GM12878 (cell line): ENCODE measurements at regions not wholly inside any gene's neighbourhood (a gene's known extent, or its start where the extent isn't known, plus 50 kb on each side); places are given as distances from the start of the nearest gene placed in this dataset.

ENCODE experiments used
- ATAC-seq: fragments of 200-7000 bp; cut with Tn5 transposase; 3 replicates; pipeline ENCODE4 v1.9.1; 2020; ENCODE audit warnings: mild to moderate bottlenecking, moderate library complexity
- BruUV-seq: library from RNA; stranded (reverse); fragments of 400-500 nt; replicated peaks from 2 replicates; lab custom pipeline; 2021; lab: Mats Ljungman, UMichigan
- CTCF ChIA-PET: fragments of 300-600 bp; sonication (Branson Sonifier 250); formaldehyde crosslinking; extraction: SDS; loops from one replicate; lab custom pipeline; 2021; ENCODE audit warnings: inconsistent platforms; lab: Yijun Ruan, JAX
- POLR2A ChIA-PET: fragments of 350-600 bp; formaldehyde crosslinking; extraction: SDS; loops from one replicate; lab custom pipeline; 2021; ENCODE audit warnings: inconsistent platforms; lab: Charles Lee
- RAD21 ChIA-PET: fragments of 300-600 bp; sonication (Branson Sonifier 250); formaldehyde crosslinking; loops from one replicate; lab custom pipeline; 2023; ENCODE audit warnings: antibody characterized with exemption; ENCODE audit not compliant: unreplicated experiment; lab: Charles Lee
- SMC1A ChIA-PET: fragments of 300-600 bp; sonication (Branson Sonifier 250); formaldehyde crosslinking; loops from one replicate; lab custom pipeline; 2023; ENCODE audit not compliant: unreplicated experiment, uncharacterized antibody; lab: Charles Lee
- DNase-seq: peaks from one replicate; pipeline ENCODE4 v3.0.0-alpha.2; 2011; ENCODE audit warnings: low read depth, low spot score
- FAIRE-seq: peaks from 3 replicates; lab custom pipeline; 2011; peaks lifted over from hg19 to GRCh38; lab: Jason Lieb, UNC
- H2AFZ ChIP-seq: 2 replicates; pipeline ENCODE4 v1.6.0; 2011; ENCODE audit warnings: low read depth, low read length, control low read depth; ENCODE audit not compliant: control insufficient read depth
- H3K27ac ChIP-seq: 2 replicates; pipeline ENCODE4 v1.5.1; 2011; ENCODE audit warnings: control low read depth; ENCODE audit not compliant: control insufficient read depth, insufficient read depth
- H3K27me3 ChIP-seq, 2 experiments: replicated peaks in 1 of 2; 2 replicates each; pipeline versions ENCODE4 v1.6.0 to v1.6.1; 2011; ENCODE audit warnings: low read length in 1 of 2; ENCODE audit not compliant: control insufficient read depth in 2 of 2, insufficient read depth in 2 of 2
- H3K36me3 ChIP-seq, 2 experiments: 2 replicates each; pipeline ENCODE4 v1.5.1; 2011; ENCODE audit warnings: low read length in 1 of 2; ENCODE audit not compliant: control insufficient read depth in 2 of 2, insufficient read depth in 2 of 2
- H3K4me1 ChIP-seq: 2 replicates; pipeline ENCODE4 v1.6.1; 2011; ENCODE audit warnings: mild to moderate bottlenecking, low read length, moderate library complexity, mixed read lengths; ENCODE audit not compliant: control insufficient read depth, insufficient read depth
- H3K4me2 ChIP-seq: 2 replicates; pipeline ENCODE4 v1.6.0; 2011; ENCODE audit warnings: control low read depth; ENCODE audit not compliant: control insufficient read depth, insufficient read depth
- H3K4me3 ChIP-seq: fragments of 200-600 bp; sonication (generic); 2 replicates; pipeline ENCODE4 v1.5.1; 2016
- H3K79me2 ChIP-seq: 2 replicates; pipeline ENCODE4 v1.6.0; 2011; ENCODE audit warnings: low read length; ENCODE audit not compliant: control insufficient read depth, insufficient read depth
- H3K9ac ChIP-seq: 2 replicates; pipeline ENCODE4 v1.8.0; 2011; ENCODE audit warnings: low read length, control low read depth, mixed read lengths; ENCODE audit not compliant: control insufficient read depth, insufficient read depth
- H3K9me3 ChIP-seq: replicated peaks from 3 replicates; pipeline ENCODE4 v1.5.1; 2011; ENCODE audit warnings: mild to moderate bottlenecking, low read length; ENCODE audit not compliant: control insufficient read depth, insufficient read depth
- H4K20me1 ChIP-seq: 2 replicates; pipeline ENCODE4 v1.6.0; 2011; ENCODE audit not compliant: control insufficient read depth, insufficient read depth
- BCL11A ChIP-seq: IDR thresholded peaks from 2 replicates; pipeline ENCODE4 v1.6.1; 2011; ENCODE audit warnings: low read depth, low read length
- BHLHE40 ChIP-seq, 2 experiments: fragments of 450-650 bp in 1 of 2; IDR thresholded peaks; 2 replicates each; pipeline ENCODE4 v1.6.1; 2011 to 2017; ENCODE audit warnings: low read depth in 2 of 2, borderline replicate concordance in 1 of 2, improper control_type of control experiment in 1 of 2, low read length in 1 of 2, mild to moderate bottlenecking in 1 of 2
- CBFB ChIP-seq: IDR thresholded peaks from 2 replicates; pipeline ENCODE4 v1.6.1; 2016; ENCODE audit warnings: antibody characterized with exemption, low read depth
- EED ChIP-seq: sonication (generic); IDR thresholded peaks from 2 replicates; pipeline ENCODE4 v1.6.1; 2016; ENCODE audit warnings: antibody characterized with exemption, low read depth
- EGR1 ChIP-seq, 2 experiments: IDR thresholded peaks; 1 replicate in 1 of 2; 2 replicates in 1 of 2; pipeline ENCODE4 v1.6.1; 2011 to 2012; ENCODE audit warnings: low read depth in 2 of 2, low read length in 2 of 2, borderline replicate concordance in 1 of 2, mild to moderate bottlenecking in 1 of 2, moderate library complexity in 1 of 2
- EP300 ChIP-seq, 2 experiments: fragments of 150-350 bp in 1 of 2; IDR thresholded peaks; 2 replicates each; pipeline ENCODE4 v1.6.1; 2011 to 2012; ENCODE audit warnings: low read depth in 2 of 2, low read length in 2 of 2, borderline replicate concordance in 1 of 2, improper control_type of control experiment in 1 of 2, inconsistent platforms in 1 of 2; ENCODE audit not compliant: control insufficient read depth in 1 of 2
- ETV6 ChIP-seq, 2 experiments: fragments of 450-650 bp in 1 of 2; IDR thresholded peaks in 1 of 2; conservative IDR thresholded peaks in 1 of 2; 2 replicates each; pipeline ENCODE4 v1.6.1; 2014; ENCODE audit warnings: antibody characterized with exemption in 1 of 2, borderline replicate concordance in 1 of 2, low read depth in 1 of 2, mild to moderate bottlenecking in 1 of 2, moderate library complexity in 1 of 2
- FOXM1 ChIP-seq: IDR thresholded peaks from 2 replicates; pipeline ENCODE4 v1.6.1; 2012; ENCODE audit warnings: low read depth, mild to moderate bottlenecking, inconsistent platforms, low read length, moderate library complexity
- GATAD2B ChIP-seq: fragments of 450-650 bp; conservative IDR thresholded peaks from 2 replicates; pipeline ENCODE4 v1.6.1; 2017; ENCODE audit warnings: low read depth, mild to moderate bottlenecking, moderate library complexity
- HDAC2 ChIP-seq: fragments of 200-600 bp; sonication (generic); IDR thresholded peaks from 2 replicates; pipeline ENCODE4 v1.6.1; 2017
- KLF5 ChIP-seq: fragments of 450-650 bp; IDR thresholded peaks from 2 replicates; pipeline ENCODE4 v1.6.1; 2014; ENCODE audit warnings: mild to moderate bottlenecking; ENCODE audit not compliant: partially characterized antibody
- MTA2 ChIP-seq: fragments of 450-650 bp; IDR thresholded peaks from 2 replicates; pipeline ENCODE4 v1.6.1; 2016; ENCODE audit warnings: low read depth, mild to moderate bottlenecking, moderate library complexity
- MYB ChIP-seq: fragments of 150-350 bp; IDR thresholded peaks from 2 replicates; pipeline ENCODE4 v1.6.1; 2014; ENCODE audit warnings: mild to moderate bottlenecking, low read depth, low read length, borderline replicate concordance
- NBN ChIP-seq: fragments of 450-650 bp; IDR thresholded peaks from 2 replicates; pipeline ENCODE4 v1.6.1; 2016
- RELA ChIP-seq: fragments of 450-650 bp; IDR thresholded peaks from 2 replicates; pipeline ENCODE4 v1.8.0; 2014; ENCODE audit warnings: borderline replicate concordance; ENCODE audit not compliant: partially characterized antibody
- RFX5 ChIP-seq: IDR thresholded peaks from 2 replicates; pipeline ENCODE4 v1.6.1; 2011; ENCODE audit warnings: low read depth, low read length, improper control_type of control experiment
- SMAD5 ChIP-seq: IDR thresholded peaks from 2 replicates; pipeline ENCODE4 v1.6.1; 2016; ENCODE audit warnings: antibody characterized with exemption, low read depth
- TBL1XR1 ChIP-seq: IDR thresholded peaks from 2 replicates; pipeline ENCODE4 v1.6.1; 2012; ENCODE audit warnings: low read depth, low read length, improper control_type of control experiment
- ZSCAN29 ChIP-seq: fragments of 450-650 bp; IDR thresholded peaks from 2 replicates; pipeline ENCODE4 v1.6.1; 2017; ENCODE audit warnings: mild to moderate bottlenecking, moderate library complexity
- ZZZ3 ChIP-seq: IDR thresholded peaks from 2 replicates; pipeline ENCODE4 v1.6.1; 2011; ENCODE audit warnings: low read depth; ENCODE audit not compliant: control insufficient read depth, insufficient read length
- WGBS: methylation state at CpG from one replicate; pipeline ENCODE4 v1.1.6; 2016; ENCODE audit warnings: low lambda C conversion rate; ENCODE audit not compliant: insufficient replicate concordance, insufficient coverage; ENCODE audit errors: missing lambda C conversion rate; 5-methylcytosine and 5-hydroxymethylcytosine counted together
- in situ Hi-C: fragments of 300-500 bp; cut with MboI; formaldehyde crosslinking; loops from 9 replicates; pipeline ENCODE4 v1.14.3; 2018; ENCODE audit warnings: mixed read lengths
- intact Hi-C: fragments of 100-400 bp; cut with micrococcal nuclease; formaldehyde crosslinking; loops from one replicate; pipeline ENCODE4 v1.14.2; 2022; ENCODE audit not compliant: unreplicated experiment

DNA sequence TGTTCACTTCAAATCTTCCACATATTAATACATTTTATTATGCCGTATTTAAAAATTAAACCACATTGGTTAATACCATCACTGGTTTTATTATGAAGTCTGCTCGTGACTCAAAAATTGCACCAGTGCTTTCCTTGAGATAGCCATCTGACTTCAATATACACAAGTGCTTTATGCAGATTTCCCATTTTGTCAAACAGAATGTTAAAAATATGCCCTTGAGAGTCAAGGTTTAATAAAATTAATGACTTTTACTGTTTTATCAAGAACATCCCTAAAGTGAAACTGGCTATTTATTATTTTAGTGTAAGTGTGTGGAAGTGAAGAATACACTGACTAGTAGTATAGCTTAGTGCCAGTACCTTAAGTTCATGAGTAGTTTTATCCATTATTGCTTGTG is 139.3 kb upstream of the SOX2 start:
- H3K9me3 ChIP-seq, result no peaks in the 10 kb centered on the region
- RAD21 ChIA-PET, result no interaction called here
- H3K4me2 ChIP-seq, result no peak overlapping the region
- FAIRE-seq (no peak), DNase-seq (no peak), ATAC-seq (no peak)
- no peaks in the 10 kb centered on the region for H3K27me3 ChIP-seq
- intact Hi-C loops, result no loop called here
- H4K20me1 ChIP-seq, result no peaks in the 10 kb centered on the region
- TF ChIP-seq EP300 (IDR thresholded peaks at IDR 0.05; ENCODE audit: borderline replicate concordance in 1 of 2, control insufficient read depth in 1 of 2, low read depth in 2 of 2, low read length in 2 of 2) (no peak), KLF5 (no peak), TBL1XR1 (no peak), BCL11A (no peak), EGR1 (IDR thresholded peaks at IDR 0.05; ENCODE audit: borderline replicate concordance in 1 of 2, low read depth in 2 of 2, low read length in 2 of 2) (no peak), ZSCAN29 (no peak), RFX5 (no peak), SMAD5 (no peak), NBN (no peak), FOXM1 (no peak), RELA (no peak), ZZZ3 (no peak), HDAC2 (no peak), CBFB (no peak), ETV6 (conservative IDR thresholded peaks at IDR 0.05 in 1 of 2, IDR thresholded peaks at IDR 0.05 in 1 of 2; ENCODE audit: borderline replicate concordance in 1 of 2, low read depth in 1 of 2) (no peak), BHLHE40 (IDR thresholded peaks at IDR 0.05; ENCODE audit: borderline replicate concordance in 1 of 2, low read depth in 2 of 2, low read length in 1 of 2) (no peak), EED (no peak), MTA2 (no peak), GATAD2B (no peak), MYB (no peak)
- in situ Hi-C loops, result no loop called here
- H3K4me1 ChIP-seq, result no peaks in the 10 kb centered on the region
- no peak overlapping the region for H3K9ac ChIP-seq
- CTCF ChIA-PET, result no interaction called here
- SMC1A ChIA-PET, result no interaction called here
- no peak overlapping the region for H2AFZ ChIP-seq
- no peaks in the 10 kb centered on the region for H3K79me2 ChIP-seq
- no TSS peak for BruUV-seq
- no peak overlapping the region for H3K27ac ChIP-seq
- H3K4me3 ChIP-seq, result no peak overlapping the region
- WGBS, result 27% methylated on average over 2 of the region's 2 CpGs
- POLR2A ChIA-PET, result no interaction called here
- H3K36me3 ChIP-seq, result no peaks in the 10 kb centered on the region
